HG03354 (cell line): ENCODE measurements at regions not wholly inside any gene's neighbourhood (a gene's known extent, or its start where the extent isn't known, plus 50 kb on each side); places are given as distances from the start of the nearest gene placed in this dataset.
"Not testable (repeated sequence)": the region's sequence is repeated elsewhere in the genome, so short reads cannot be mapped to it uniquely, and the experiment has no call there.

Source experiments
- ATAC-seq: cut with Tn5 transposase; IDR thresholded peaks from one replicate; pipeline ENCODE4 v1.9.1; 2021; ENCODE audit warnings: mild to moderate bottlenecking; ENCODE audit not compliant: unreplicated experiment, poor library complexity, severe bottlenecking

GRCh38 chr2:204364860-204365535 is 180.3 kb upstream of the PARD3B start:
- ATAC-seq, result no peak

- no peak for ATAC-seq
These were observed 179.5 kb upstream of the PARD3B start for GRCh38 chr2:204365811-204366210.

GRCh38 chr2:204367466-204367865 is 177.8 kb upstream of the PARD3B start:
- no peak for ATAC-seq

GRCh38 chr2:204370172-204370718 is 175.0 kb upstream of the PARD3B start:
- no peak for ATAC-seq

GRCh38 chr2:204373942-204374341 is 171.3 kb upstream of the PARD3B start:
- no peak for ATAC-seq

- ATAC-seq, result no peak
These were observed 165.0 kb upstream of the PARD3B start for GRCh38 chr2:204380141-204380881.

- no peak for ATAC-seq
These were observed 158.6 kb upstream of the PARD3B start for GRCh38 chr2:204386668-204387067.

GRCh38 chr2:204389120-204389519 is 156.2 kb upstream of the PARD3B start:
- no peak for ATAC-seq

- ATAC-seq, result no peak
These were observed 155.4 kb upstream of the PARD3B start for GRCh38 chr2:204389856-204390255.

- ATAC-seq, result no peak
These were observed 149.7 kb upstream of the PARD3B start for GRCh38 chr2:204395539-204395938.

GRCh38 chr2:204401114-204401513 is 144.2 kb upstream of the PARD3B start:
- no peak for ATAC-seq

- no peak for ATAC-seq
These were observed 137.9 kb upstream of the PARD3B start for GRCh38 chr2:204407204-204408014.

- ATAC-seq, result not testable (repeated sequence)
These were observed 132.5 kb upstream of the PARD3B start for GRCh38 chr2:204412782-204413181.

GRCh38 chr2:204415406-204416181 is 129.7 kb upstream of the PARD3B start:
- no peak for ATAC-seq

- ATAC-seq, result no peak
These were observed 129.0 kb upstream of the PARD3B start for GRCh38 chr2:204416236-204416635.

GRCh38 chr2:204425821-204426220 is 119.5 kb upstream of the PARD3B start:
- no peak for ATAC-seq

- ATAC-seq, result no peak
These were observed 116.6 kb upstream of the PARD3B start for GRCh38 chr2:204428675-204429074.

- no peak for ATAC-seq
These were observed 113.7 kb upstream of the PARD3B start for GRCh38 chr2:204431529-204431928.

- no peak for ATAC-seq
These were observed 113.1 kb upstream of the PARD3B start for GRCh38 chr2:204432196-204432595.
